ENCODE measurements at regions not wholly inside any gene's neighbourhood (a gene's known extent, or its start where the extent isn't known, plus 50 kb on each side); places are given as distances from the start of the nearest gene placed in this dataset.

GRCh38 chr7:156307193-156307592 is 333.4 kb upstream of the RNF32 start:
- no peak for TF ChIP-seq CTCF (IDR thresholded peaks at IDR 0.05)
- Mint-ChIP-seq H3K27ac (no peak overlapping the region), H3K4me1 (no peaks in the 10 kb centered on the region), H3K27me3 (no peaks in the 10 kb centered on the region), H3K36me3 (ENCODE audit: low read depth) (no peaks in the 10 kb centered on the region), H3K9me3 (peaks cover 4% of the 10 kb centered on the region), H3K4me3 (no peak overlapping the region)
- intact Hi-C loops (cut with micrococcal nuclease), result no loop called here
- ChIA-PET CTCF (no interaction called here), POLR2A (no interaction called here)
- DNase-seq, result no peak
- ATAC-seq (ENCODE audit: low read depth), result no peak

- ATAC-seq (ENCODE audit: low read depth), result no peak
These were observed 335.2 kb upstream of the RNF32 start for GRCh38 chr7:156305351-156305750.

GRCh38 chr7:156282816-156283215 is 357.8 kb upstream of the RNF32 start:
- TF ChIP-seq CTCF (IDR thresholded peaks at IDR 0.05), result no peak
- CTCF ChIA-PET, result no interaction called here
- H3K27me3 Mint-ChIP-seq, result peaks cover 1% of the 10 kb centered on the region
- no peak overlapping the region for H3K27ac Mint-ChIP-seq
- no peaks in the 10 kb centered on the region for H3K36me3 Mint-ChIP-seq (ENCODE audit: low read depth)
- POLR2A ChIA-PET, result no interaction called here
- peaks cover 8% of the 10 kb centered on the region for H3K9me3 Mint-ChIP-seq
- DNase-seq, result no peak
- H3K4me3 Mint-ChIP-seq, result no peak overlapping the region
- no peak for ATAC-seq (ENCODE audit: low read depth)
- no peaks in the 10 kb centered on the region for H3K4me1 Mint-ChIP-seq
- intact Hi-C loops (cut with micrococcal nuclease), result no loop called here

More at GRCh38 chr7:156305351-156305750, 335.2 kb upstream of the RNF32 start:
- Mint-ChIP-seq H3K27me3 (peaks cover 2% of the 10 kb centered on the region), H3K27ac (no peak overlapping the region), H3K4me3 (no peak overlapping the region), H3K4me1 (no peaks in the 10 kb centered on the region), H3K9me3 (peaks cover 6% of the 10 kb centered on the region), H3K36me3 (ENCODE audit: low read depth) (no peaks in the 10 kb centered on the region)
- TF ChIP-seq CTCF (IDR thresholded peaks at IDR 0.05), result no peak
- no peak for DNase-seq
- intact Hi-C loops (cut with micrococcal nuclease), result no loop called here
- ChIA-PET POLR2A (no interaction called here), CTCF (no interaction called here)

GRCh38 chr7:156279635-156280034 is 360.9 kb upstream of the RNF32 start:
- ChIA-PET CTCF (no interaction called here), POLR2A (no interaction called here)
- Mint-ChIP-seq H3K4me3 (no peak overlapping the region), H3K27ac (no peak overlapping the region), H3K9me3 (peaks cover 7% of the 10 kb centered on the region), H3K4me1 (no peaks in the 10 kb centered on the region), H3K27me3 (peaks cover 1% of the 10 kb centered on the region), H3K36me3 (ENCODE audit: low read depth) (no peaks in the 10 kb centered on the region)
- intact Hi-C loops (cut with micrococcal nuclease), result loop anchor here (10.0 kb wide), 1 partner anchor 65 kb away; no protein-coding TSS in a partner anchor
- ATAC-seq (ENCODE audit: low read depth) (no peak), DNase-seq (no peak)
- no peak for TF ChIP-seq CTCF (IDR thresholded peaks at IDR 0.05)

GRCh38 chr7:156275292-156275691 is 365.3 kb upstream of the RNF32 start:
- ChIA-PET POLR2A (no interaction called here), CTCF (no interaction called here)
- Mint-ChIP-seq H3K9me3 (no peaks in the 10 kb centered on the region), H3K27me3 (peaks cover 2% of the 10 kb centered on the region), H3K4me3 (no peak overlapping the region), H3K27ac (no peak overlapping the region), H3K36me3 (ENCODE audit: low read depth) (no peaks in the 10 kb centered on the region), H3K4me1 (no peaks in the 10 kb centered on the region)
- no peak for TF ChIP-seq CTCF (IDR thresholded peaks at IDR 0.05)
- DNase-seq, result no peak
- no peak for ATAC-seq (ENCODE audit: low read depth)
- intact Hi-C loops (cut with micrococcal nuclease), result loop anchor here (10.0 kb wide), 1 partner anchor 60 kb away; no protein-coding TSS in a partner anchor

All from activated B cell treated with CpG ODN at 0.5 μM for 24 hours (primary cell).